ENCODE measurements at regions not wholly inside any gene's neighbourhood (a gene's known extent, or its start where the extent isn't known, plus 50 kb on each side); places are given as distances from the start of the nearest gene placed in this dataset.

GRCh38 chr10:81696609-81697388 lies 178.2 kb upstream of the NRG3 start:
- TF ChIP-seq CTCF (IDR thresholded peaks at IDR 0.05) (no peak), POLR2AphosphoS5 (IDR thresholded peaks at IDR 0.05) (no peak), EP300 (IDR thresholded peaks at IDR 0.05) (no peak), POLR2A (IDR thresholded peaks at IDR 0.05; ENCODE audit: low read depth) (no peak)
- H3K4me1 ChIP-seq = no peaks in the 10 kb centered on the region

GRCh38 chr10:81704596-81704995 lies 170.4 kb upstream of the NRG3 start:
- Histone ChIP-seq H3K4me1 (no peaks in the 10 kb centered on the region), H3K27ac (replicated peaks in 1 of 4) (no peak overlapping the region), H3K36me3 (no peaks in the 10 kb centered on the region), H3K4me3 (no peak overlapping the region), H3K27me3 (no peaks in the 10 kb centered on the region), H3K9me3 (peaks cover 0 to 9% (median 4%) of the 10 kb centered on the region in 4 donors)
- WGBS = 63% methylated on average over 1 of the region's 1 CpG
- TF ChIP-seq POLR2A (IDR thresholded peaks at IDR 0.05; ENCODE audit: low read depth) (no peak), EP300 (IDR thresholded peaks at IDR 0.05) (no peak), POLR2AphosphoS5 (IDR thresholded peaks at IDR 0.05) (no peak), CTCF (IDR thresholded peaks at IDR 0.05) (no peak)
- DNase-seq (ENCODE audit: extremely low spot score) = no peak
- intact Hi-C loops (cut with DNase I) = no loop called here

More at GRCh38 chr10:81696609-81697388, 178.2 kb upstream of the NRG3 start:
- Histone ChIP-seq H3K4me3 (no peak overlapping the region), H3K27ac (replicated peaks in 1 of 4) (no peak overlapping the region), H3K36me3 (no peaks in the 10 kb centered on the region), H3K9me3 (peaks cover 0 to 32% (median 14%) of the 10 kb centered on the region in 4 donors), H3K27me3 (no peaks in the 10 kb centered on the region)
- DNase-seq (ENCODE audit: extremely low spot score) = no peak
- WGBS = 54% methylated on average over 7 of the region's 9 CpGs
- intact Hi-C loops (cut with DNase I) = no loop called here

- no peak for DNase-seq (ENCODE audit: extremely low spot score)
- WGBS = 62% methylated on average over 5 of the region's 5 CpGs
- no peaks in the 10 kb centered on the region for H3K27me3 ChIP-seq
- intact Hi-C loops (cut with DNase I) = no loop called here
- H3K9me3 ChIP-seq = no peaks in the 10 kb centered on the region
- TF ChIP-seq EP300 (IDR thresholded peaks at IDR 0.05) = no peak
- TF ChIP-seq POLR2A (IDR thresholded peaks at IDR 0.05; ENCODE audit: low read depth) = no peak
- no peak for TF ChIP-seq POLR2AphosphoS5 (IDR thresholded peaks at IDR 0.05)
- no peak for TF ChIP-seq CTCF (IDR thresholded peaks at IDR 0.05)
- no peak overlapping the region for H3K4me3 ChIP-seq
- no peaks in the 10 kb centered on the region for H3K4me1 ChIP-seq
- H3K36me3 ChIP-seq = no peaks in the 10 kb centered on the region
- H3K27ac ChIP-seq (replicated peaks in 1 of 4) = no peak overlapping the region
Measured at GRCh38 chr10:81708416-81708815, 166.6 kb upstream of the NRG3 start.

GRCh38 chr10:81708929-81709328 lies 166.1 kb upstream of the NRG3 start:
- Histone ChIP-seq H3K9me3 (no peaks in the 10 kb centered on the region), H3K27ac (replicated peaks in 1 of 4) (no peak overlapping the region), H3K4me1 (no peaks in the 10 kb centered on the region), H3K27me3 (no peaks in the 10 kb centered on the region), H3K36me3 (no peaks in the 10 kb centered on the region), H3K4me3 (no peak overlapping the region)
- no peak for DNase-seq (ENCODE audit: extremely low spot score)
- no peak for TF ChIP-seq POLR2AphosphoS5 (IDR thresholded peaks at IDR 0.05)
- TF ChIP-seq POLR2A (IDR thresholded peaks at IDR 0.05; ENCODE audit: low read depth) = no peak
- no peak for TF ChIP-seq EP300 (IDR thresholded peaks at IDR 0.05)
- no peak for TF ChIP-seq CTCF (IDR thresholded peaks at IDR 0.05)
- 83% methylated on average over 2 of the region's 2 CpGs for WGBS
- intact Hi-C loops (cut with DNase I) = no loop called here

Measured in esophagus muscularis mucosa (tissue), 4 donors.